Cardiac fibroblast (primary cell): ENCODE measurements at regions not wholly inside any gene's neighbourhood (a gene's known extent, or its start where the extent isn't known, plus 50 kb on each side); places are given as distances from the start of the nearest gene placed in this dataset.

ENCODE experiments used
- DNase-seq, 2 donors: peaks; one replicate each; pipeline versions ENCODE4 v3.0.0 to v3.0.0-alpha.2; 2010; ENCODE audit warnings: low read depth in 2 of 2
- H3K4me3 ChIP-seq, 2 donors: replicated peaks in 1 of 2; 1 replicate in 1 of 2; 2 replicates in 1 of 2; pipeline ENCODE4 v1.5.1; 2011; ENCODE audit warnings: low read depth in 2 of 2, low read length in 2 of 2, mild to moderate bottlenecking in 2 of 2, moderate library complexity in 1 of 2
- CTCF ChIP-seq: IDR thresholded peaks from one replicate; pipeline ENCODE4 v1.5.1; 2011; ENCODE audit warnings: low read depth, mild to moderate bottlenecking, low read length, inconsistent platforms

- no peak overlapping the region for H3K4me3 ChIP-seq
- no peak for TF ChIP-seq CTCF
- DNase-seq, result no peak
Measured at GRCh38 chr3:127136706-127137105, 56.2 kb upstream of the PRR23E start.

- H3K4me3 ChIP-seq, result no peak overlapping the region
- TF ChIP-seq CTCF, result no peak
- no peak for DNase-seq
Measured at GRCh38 chr3:127137113-127137512, 55.8 kb upstream of the PRR23E start.

DNA sequence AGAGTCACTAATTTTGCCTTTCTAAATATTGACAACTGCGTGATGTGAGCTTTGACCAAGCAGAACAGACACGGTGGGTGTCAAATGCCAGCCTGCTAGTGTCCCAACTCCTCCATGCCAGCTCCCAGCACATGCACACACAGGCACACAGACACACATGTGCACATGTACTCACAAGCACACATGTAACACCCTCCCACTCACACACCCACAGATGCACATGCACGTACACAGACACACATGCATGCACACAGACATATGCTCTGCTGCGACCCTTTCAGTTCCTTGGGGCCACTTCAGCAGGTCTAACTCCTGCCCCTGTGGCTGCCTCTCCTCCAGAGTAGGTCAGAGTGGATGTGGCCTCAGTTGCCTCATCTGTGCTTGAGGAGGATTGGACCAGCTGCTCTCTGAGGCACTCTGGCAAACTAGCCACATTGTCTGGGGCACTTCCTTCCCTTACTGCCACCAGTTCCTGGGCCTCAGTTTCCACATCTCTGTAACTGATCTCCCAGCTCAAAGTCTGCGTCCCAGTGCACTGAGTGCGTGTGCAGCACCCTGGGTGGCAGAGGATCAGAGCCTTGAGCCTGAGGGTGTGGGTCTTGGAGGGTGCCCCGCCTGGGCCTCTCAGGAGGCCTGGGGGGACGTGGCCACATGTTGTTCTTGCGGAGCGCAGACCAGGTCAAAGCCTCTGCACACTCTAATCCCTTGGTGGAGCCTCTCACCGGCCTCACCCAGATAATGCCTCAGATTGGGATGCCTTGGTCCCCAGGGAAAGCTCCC is 55.0 kb upstream of the PRR23E start:
- no peak for DNase-seq
- TF ChIP-seq CTCF, result no peak

GRCh38 chr3:127139601-127140500 is 53.1 kb upstream of the PRR23E start:
- TF ChIP-seq CTCF, result no peak
- DNase-seq, result no peak

More for the DNA sequence above, 55.0 kb upstream of the PRR23E start:
- no peak overlapping the region for H3K4me3 ChIP-seq

DNA sequence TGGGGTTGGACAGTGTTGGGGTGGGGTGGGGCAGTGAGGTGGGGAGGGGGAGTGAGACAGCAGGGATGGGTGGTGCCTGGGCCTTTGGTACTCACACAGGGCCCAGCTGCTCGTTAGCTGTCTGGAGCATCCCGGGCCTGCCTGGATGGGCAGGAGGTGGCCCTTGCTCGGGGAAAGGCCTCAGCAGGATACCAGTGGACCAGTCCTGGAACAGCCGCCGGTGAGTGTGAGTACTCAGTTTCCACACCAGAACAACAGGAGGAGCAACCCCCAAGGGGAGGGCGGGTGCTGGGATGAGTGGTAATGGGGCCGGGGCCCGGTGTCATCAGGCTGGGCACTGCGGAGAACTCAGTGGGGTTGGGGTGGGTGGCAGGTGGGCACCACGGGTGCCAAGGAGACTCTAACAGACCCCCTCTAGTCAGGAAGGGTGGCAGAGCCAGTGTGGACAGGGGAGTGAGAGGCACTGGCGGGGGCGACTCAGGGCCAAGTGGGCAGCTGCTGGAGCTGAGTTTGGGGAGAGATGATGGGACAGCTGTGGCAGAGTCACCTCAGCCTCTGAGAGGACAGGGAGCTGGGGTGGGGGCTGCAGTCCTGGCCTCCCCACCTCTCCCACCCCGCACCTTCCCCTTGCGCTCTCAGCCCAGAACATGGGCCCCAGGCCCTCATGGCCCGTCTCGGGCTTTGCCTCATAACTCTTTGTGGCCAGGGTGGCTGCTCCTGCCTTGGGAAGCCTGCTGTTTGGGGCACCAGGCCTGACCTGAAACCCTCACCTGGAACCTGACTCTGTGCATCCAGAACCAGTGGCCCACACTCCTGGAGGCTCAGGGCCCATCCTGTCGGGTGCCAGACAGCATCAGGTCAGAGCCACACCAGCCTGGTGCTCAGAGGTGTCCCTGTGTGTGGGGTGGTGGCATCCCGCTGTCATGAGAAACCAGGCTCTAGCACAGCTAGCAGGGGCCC is 52.1 kb upstream of the PRR23E start:
- TF ChIP-seq CTCF, result no peak
- no peak overlapping the region for H3K4me3 ChIP-seq
- no peak for DNase-seq

More at GRCh38 chr3:127139601-127140500, 53.1 kb upstream of the PRR23E start:
- no peak overlapping the region for H3K4me3 ChIP-seq

GRCh38 chr3:127141921-127142730 is 50.8 kb upstream of the PRR23E start:
- TF ChIP-seq CTCF, result no peak
- no peak overlapping the region for H3K4me3 ChIP-seq
- no peak for DNase-seq
